Hematopoietic multipotent progenitor cell (in vitro differentiated cells): ENCODE measurements at regions not wholly inside any gene's neighbourhood (a gene's known extent, or its start where the extent isn't known, plus 50 kb on each side); places are given as distances from the start of the nearest gene placed in this dataset.

Source experiments
- DNase-seq, 3 donors: peaks; one replicate each; pipeline ENCODE4 v3.0.0-alpha.2; 2011 to 2015; ENCODE audit warnings: low read depth in 2 of 3, low spot score in 2 of 3

DNA sequence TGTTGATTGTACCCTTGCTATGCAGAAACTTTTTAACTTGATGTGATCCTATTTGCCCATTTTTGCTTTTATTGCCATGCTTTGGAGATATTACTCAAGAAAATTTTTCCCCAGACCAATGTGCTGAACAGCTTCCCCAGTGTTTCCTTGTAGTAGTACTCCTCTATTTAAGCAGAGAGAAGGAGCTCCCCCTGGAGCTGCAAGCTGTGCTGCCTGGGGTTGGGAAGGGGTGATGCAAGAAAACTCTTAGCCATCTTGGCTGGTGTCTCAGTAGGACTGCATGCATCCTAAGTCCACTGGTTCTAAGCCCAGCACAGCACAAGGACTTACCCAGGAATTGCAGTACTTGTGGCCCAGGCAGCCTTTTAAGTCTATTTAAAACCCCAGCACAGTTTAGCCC is 121.6 kb downstream of the NTMT2 start:
- no peak for DNase-seq

- no peak for DNase-seq
Observed at GRCh38 chr1:170271430-170272161, 125.8 kb downstream of the NTMT2 start.

DNA sequence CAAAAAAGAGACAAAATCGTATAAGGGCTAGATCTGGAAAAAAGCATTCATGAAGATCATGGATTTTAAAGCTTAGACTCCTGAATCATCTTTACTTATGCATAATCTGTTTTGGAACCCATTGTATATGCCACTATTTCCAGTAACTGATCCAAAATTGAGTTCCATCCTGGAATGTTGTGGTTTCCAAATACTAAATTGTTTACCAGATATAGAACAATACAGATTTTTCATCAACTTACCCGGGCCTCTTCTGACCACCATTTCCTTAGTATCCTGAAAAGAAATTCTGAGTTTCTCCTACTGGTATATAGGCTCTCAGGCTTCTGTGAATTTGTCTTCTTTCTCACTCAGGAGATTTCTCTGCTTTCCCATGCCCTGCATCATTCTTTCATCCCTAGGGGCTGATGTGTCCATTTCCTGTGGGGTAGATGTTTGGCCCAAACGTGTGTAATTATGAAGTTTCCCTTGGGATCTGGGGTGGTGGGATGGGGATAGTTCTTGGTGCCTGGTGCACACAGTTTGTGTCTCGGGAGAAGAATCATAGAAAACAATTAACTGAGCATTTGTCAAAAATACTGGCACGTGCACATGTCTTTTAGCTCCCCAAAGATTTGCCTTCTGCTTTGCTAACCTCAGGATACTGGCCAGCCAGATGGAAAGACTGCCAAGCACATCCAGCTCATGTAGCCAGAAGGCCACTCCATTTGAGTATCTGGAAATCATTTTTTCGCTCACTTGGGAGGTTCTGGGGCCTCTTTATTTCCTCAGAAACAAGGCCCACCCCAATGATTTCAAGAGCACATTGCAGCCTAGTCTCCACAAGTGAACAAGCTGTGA is 127.8 kb downstream of the NTMT2 start:
- no peak for DNase-seq

- DNase-seq, result no peak
Observed at GRCh38 chr1:170274131-170274501, 128.4 kb downstream of the NTMT2 start.

DNA sequence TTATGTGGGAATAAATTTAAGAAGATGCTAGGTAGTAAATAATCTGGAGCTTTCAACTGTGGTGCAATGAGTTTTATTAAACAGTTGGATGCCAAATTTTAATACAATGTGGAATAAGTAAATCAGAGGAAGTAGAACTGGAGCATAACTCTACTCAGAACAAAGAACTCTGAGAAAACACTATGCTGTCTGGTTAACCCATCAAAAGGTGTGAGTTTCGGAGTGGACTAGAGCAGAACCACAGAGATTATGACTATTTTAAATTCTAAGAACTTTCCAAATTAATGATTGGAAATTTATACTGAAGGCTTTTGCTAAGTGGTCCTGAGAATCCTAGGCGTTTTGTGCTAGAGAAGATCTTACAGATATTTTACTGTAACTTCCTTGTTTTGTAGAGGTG is 132.2 kb downstream of the NTMT2 start:
- no peak for DNase-seq

DNA sequence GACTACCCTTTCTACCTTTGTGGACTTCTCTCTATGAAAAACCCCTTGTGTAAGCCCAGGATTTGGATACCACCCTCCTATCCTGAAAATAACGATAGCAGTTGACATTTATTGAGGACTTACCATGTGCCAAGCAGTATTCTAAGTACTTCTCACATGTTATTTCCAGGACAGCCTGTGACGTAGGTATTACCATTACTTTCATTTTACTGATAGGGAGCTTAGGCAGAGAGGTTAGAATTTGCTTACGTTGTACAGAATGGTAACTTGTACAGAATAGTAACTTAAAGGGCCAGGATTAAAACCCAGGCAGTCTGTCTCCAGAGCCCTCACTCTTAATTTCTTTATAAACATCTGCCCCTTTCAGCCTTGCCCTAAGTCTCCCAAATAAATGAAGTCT is 138.3 kb downstream of the NTMT2 start:
- no peak for DNase-seq

GRCh38 chr1:170284512-170284911 is 138.8 kb downstream of the NTMT2 start:
- no peak for DNase-seq

DNA sequence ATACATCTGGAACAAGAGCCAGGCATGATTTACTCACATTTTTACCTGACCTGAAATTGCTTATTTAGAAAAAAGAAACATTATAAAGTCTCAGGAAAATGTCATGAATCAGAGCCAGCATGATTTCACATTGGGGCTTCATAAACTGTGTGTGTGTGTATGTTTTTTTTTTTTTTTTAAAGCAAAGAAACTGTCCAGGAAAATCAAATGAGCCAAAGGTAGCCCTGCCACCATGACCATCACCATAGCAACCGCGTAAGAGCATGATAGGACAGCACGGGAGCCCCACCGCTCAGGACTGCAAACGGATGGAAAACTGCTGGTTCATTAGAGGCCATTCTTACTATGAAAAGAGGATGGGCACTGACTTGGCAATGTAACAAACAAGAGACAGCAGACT is 139.2 kb downstream of the NTMT2 start:
- no peak for DNase-seq

DNA sequence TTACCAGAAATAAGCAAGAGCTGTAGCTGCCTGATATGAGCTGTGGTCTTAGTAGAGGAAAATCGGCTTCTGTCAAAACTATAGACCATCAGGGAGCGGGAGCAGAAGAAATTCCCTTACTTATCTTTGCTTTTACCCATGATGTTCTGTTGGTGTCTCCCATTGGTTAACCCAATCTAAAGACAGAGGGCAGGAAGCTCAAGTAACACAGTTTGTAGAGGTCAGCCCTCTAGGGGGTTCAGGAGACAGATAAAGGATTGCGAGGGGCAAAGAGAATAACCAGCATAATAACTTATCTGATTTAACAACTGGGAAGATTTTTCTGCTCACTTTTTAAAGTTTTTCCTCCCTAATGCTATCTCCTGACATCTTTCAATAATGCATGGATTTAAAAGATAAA is 142.4 kb downstream of the NTMT2 start:
- no peak for DNase-seq

DNA sequence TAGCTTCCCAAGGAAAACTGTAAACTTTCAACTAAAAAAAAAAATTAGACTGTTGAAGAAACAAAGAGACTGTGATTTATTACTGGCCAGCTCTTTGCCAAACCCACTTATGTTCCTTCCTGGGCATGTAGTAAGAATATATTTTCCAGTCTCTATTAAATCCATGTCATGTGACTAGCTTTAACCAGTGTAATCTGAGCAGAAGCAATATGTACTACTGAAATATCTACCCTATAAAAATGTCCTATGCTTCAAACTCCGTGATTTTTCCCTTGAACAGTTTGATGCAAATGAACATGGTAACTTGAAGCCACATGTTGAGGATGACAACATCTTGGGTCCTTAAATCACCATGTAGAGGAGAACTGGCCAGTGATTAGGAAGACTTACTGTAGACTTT is 144.5 kb downstream of the NTMT2 start:
- DNase-seq, result no peak

- DNase-seq, result no peak
Observed at GRCh38 chr1:170290991-170291390, 145.2 kb downstream of the NTMT2 start.

DNA sequence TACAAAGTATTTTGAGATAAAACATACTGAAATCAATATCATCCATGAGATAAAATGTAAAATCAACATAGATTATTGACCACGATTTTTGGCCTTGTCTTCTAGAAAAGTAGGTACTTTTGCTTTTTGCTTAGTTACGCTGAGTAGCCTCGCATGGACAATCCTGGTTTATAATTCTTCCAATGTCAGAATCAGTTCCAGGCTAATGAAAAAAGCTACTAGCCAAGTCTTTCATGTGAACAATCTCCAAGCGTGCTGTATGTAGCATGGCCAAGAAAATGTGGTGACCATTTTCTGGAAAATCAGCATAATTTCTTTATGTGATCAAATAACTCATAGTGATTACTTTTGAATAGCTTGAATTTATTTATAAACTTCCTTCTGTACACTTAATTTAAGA is 145.8 kb downstream of the NTMT2 start:
- DNase-seq, result no peak

DNA sequence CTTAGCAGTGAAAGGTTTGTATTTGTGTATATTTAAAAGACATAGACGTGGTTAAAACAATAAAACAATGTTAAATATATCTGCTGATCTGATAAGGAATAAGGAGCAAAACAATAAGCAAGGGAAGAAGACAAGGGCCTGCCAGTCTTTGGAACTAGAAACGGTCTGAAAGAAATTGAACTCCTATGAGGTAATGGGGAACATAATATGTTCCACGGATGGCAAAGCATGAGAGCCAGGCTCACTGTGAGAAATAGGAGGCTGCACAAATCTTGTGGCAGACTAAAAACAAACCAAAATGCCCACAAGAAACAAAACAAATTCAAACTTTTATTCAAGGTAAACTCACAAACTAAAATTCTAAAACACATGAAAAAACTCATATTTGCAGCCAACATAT is 150.5 kb downstream of the NTMT2 start:
- DNase-seq, result no peak

GRCh38 chr1:170296642-170297041 is 150.9 kb downstream of the NTMT2 start:
- no peak for DNase-seq

GRCh38 chr1:170301596-170301995 is 155.8 kb downstream of the NTMT2 start:
- DNase-seq, result no peak

DNA sequence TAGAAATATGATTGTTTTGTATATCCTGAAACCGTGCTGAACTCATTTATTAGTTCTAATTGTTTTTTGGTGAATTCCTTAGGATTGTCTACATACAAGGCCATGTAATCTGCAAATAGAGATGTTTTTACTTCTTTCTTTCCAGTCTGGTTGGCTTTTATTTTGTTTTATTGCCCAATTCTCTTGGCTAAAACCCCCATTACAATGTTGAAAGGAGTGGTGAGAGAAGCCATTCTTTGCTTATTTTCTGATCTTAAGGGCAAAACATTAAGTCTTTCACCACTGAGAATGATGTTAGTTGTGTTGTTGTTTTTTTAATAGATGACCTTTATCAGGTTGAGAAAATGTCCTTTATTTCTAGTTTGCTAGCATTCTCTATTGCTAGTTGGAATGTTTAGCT is 157.3 kb downstream of the NTMT2 start:
- no peak for DNase-seq

DNA sequence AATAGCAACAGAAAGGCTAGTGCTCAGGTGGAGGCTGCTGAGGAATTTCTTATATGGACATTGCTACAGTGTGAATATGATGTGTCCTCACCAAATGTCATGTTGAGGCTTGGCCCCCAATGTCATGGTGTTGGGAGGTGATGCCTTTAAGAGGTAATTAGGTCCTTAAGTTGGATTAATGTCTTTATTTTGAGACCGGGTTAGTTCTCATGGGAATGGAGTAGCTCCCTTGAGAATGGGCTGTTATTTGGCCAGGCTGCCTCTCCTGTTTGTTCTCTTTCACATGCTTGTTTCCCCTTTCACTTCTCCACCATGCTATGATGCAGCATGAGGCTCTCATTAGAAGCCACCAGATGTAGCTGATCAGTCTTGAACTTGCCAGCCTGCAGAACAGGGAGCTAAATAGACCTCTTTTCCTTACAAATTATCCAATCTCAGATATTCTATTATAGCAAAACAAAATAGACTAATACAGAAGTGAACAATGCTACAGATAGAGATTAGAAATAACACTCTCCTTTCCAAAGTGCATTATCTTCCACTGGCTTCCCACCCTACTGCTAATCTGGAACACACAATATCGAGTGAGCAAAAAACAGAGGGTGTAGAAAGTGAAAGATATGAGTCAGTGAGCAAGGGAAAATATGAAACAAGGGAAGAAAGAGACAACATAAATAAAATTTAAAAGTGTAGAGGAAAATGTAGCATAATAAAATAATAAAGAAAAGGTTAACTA is 160.2 kb downstream of the NTMT2 start:
- DNase-seq, result no peak

DNA sequence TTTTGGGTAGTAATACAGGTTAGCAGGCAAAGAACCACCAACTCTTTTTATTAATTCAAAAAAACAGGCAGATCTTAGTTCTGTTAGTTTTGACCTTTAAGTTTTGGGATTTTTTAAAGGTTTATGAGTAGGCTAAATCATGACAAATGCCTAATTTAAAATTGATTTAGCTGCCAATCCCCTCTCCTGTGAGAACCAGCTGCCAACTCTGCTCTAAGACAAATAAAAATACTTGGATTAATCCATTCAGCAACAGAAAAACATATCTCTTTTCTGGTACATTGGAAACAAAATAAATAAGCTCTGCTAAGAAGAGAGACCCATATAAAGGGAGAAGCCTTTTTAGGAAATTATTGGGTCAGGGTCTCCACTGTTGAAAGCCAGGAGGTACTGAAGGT is 160.8 kb downstream of the NTMT2 start:
- DNase-seq, result no peak

DNA sequence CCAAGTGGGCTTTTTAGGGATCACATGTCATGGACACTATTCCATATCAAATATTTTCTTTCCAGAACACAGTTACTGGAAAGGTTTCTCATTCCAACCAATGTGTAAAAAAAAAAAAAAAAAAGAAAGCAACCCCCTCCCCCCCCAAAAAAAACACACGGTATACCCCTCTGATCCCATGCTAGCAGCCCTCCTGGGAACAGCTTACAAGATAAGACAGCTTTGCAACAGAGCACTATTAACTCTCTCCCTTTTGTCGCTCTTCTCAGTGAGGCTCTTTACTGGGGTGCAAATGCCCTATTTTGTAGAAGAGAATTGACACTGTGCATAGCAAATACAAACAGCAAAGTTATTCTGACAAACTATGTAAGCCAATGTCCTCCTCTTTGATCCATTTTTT is 161.2 kb downstream of the NTMT2 start:
- DNase-seq, result no peak

DNA sequence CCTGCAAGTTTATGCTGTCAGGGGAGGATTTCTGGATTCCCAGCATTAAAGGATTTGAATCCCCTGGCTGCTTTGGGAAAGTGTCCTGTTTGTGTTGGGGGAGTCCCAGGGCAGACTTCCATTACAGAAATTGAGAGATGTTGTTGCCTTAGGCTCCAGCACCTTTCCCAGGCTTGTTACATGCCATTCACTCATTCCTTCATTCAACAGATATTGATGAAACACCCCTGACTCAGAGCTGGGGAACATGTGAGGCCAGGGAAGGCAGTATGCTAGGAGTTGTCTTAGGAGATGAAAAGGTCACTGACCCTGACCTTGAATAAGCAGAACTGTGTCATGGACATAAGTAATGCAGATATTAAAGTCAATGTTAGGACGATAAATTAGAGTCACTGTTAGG is 161.7 kb downstream of the NTMT2 start:
- DNase-seq, result no peak

DNA sequence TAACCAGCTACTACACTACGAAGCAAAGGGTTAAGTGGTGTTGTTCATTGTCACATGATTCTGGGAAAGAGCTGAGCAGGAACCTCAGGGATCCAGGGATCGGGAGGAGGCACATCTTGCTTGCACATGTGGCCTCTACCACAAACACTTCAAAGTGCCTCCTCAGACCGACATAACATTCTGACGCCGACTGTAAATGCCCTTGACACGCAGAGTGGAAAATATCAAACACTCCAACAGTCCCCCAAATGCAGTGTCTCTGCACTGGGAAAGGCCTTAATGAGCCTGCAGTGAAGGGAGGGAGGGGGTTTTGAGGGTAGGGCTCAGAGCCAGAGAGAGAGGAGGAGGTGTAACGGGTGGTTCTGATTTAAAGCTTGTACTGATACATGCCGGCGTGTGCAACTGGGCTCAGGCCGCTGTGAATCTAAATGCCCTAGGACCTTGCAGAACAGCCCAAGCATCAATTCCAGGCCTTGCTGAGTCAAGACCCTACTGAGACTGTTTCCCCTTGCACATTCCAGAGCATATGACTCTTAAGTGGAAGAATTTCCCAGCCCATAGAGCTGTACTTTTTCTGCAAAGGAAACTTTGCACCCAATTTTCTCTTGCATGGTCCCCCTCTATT is 163.7 kb downstream of the NTMT2 start:
- DNase-seq, result no peak
